Epidermal melanocyte (primary cell): ENCODE measurements at regions not wholly inside any gene's neighbourhood (a gene's known extent, or its start where the extent isn't known, plus 50 kb on each side); places are given as distances from the start of the nearest gene placed in this dataset.
"Not testable (repeated sequence)": the region's sequence is repeated elsewhere in the genome, so short reads cannot be mapped to it uniquely, and the experiment has no call there.

Source experiments
- DNase-seq: peaks from one replicate; pipeline ENCODE4 v3.0.0; 2011; ENCODE audit warnings: low spot score; ENCODE audit not compliant: insufficient read length

- no peak for DNase-seq
These were observed 575.4 kb downstream of the NTRK3 start for GRCh38 chr15:87681104-87681503.

GRCh38 chr15:87680208-87680607 lies 576.3 kb downstream of the NTRK3 start:
- no peak for DNase-seq

GRCh38 chr15:87675271-87675670 lies 581.3 kb downstream of the NTRK3 start:
- no peak for DNase-seq

- DNase-seq: no peak
These were observed 583.9 kb downstream of the NTRK3 start for GRCh38 chr15:87672309-87673288.

GRCh38 chr15:87671289-87671688 lies 585.2 kb downstream of the NTRK3 start:
- DNase-seq: no peak

GRCh38 chr15:87669846-87670245 lies 586.7 kb downstream of the NTRK3 start:
- no peak for DNase-seq

GRCh38 chr15:87668768-87669564 lies 587.6 kb downstream of the NTRK3 start:
- not testable (repeated sequence) for DNase-seq

- no peak for DNase-seq
These were observed 588.9 kb downstream of the NTRK3 start for GRCh38 chr15:87667643-87668042.

- DNase-seq: no peak
These were observed 594.0 kb downstream of the NTRK3 start for GRCh38 chr15:87662575-87662974.

- no peak for DNase-seq
These were observed 594.8 kb downstream of the NTRK3 start for GRCh38 chr15:87661454-87662355.

- no peak for DNase-seq
These were observed 596.0 kb downstream of the NTRK3 start for GRCh38 chr15:87660251-87661129.

- no peak for DNase-seq
These were observed 600.2 kb downstream of the NTRK3 start for GRCh38 chr15:87656372-87656771.

- DNase-seq: no peak
These were observed 602.9 kb downstream of the NTRK3 start for GRCh38 chr15:87653646-87654045.

GRCh38 chr15:87649175-87649574 lies 607.4 kb downstream of the NTRK3 start:
- no peak for DNase-seq

- no peak for DNase-seq
These were observed 608.3 kb downstream of the NTRK3 start for GRCh38 chr15:87648278-87648677.

- DNase-seq: no peak
These were observed 610.8 kb downstream of the NTRK3 start for GRCh38 chr15:87645723-87646122.

GRCh38 chr15:87642997-87643396 lies 613.5 kb downstream of the NTRK3 start:
- not testable (repeated sequence) for DNase-seq

- no peak for DNase-seq
These were observed 617.1 kb downstream of the NTRK3 start for GRCh38 chr15:87639305-87640011.

- no peak for DNase-seq
These were observed 617.9 kb downstream of the NTRK3 start for GRCh38 chr15:87638554-87639083.
